Right atrium auricular region (tissue), 2 donors: ENCODE measurements at regions not wholly inside any gene's neighbourhood (a gene's known extent, or its start where the extent isn't known, plus 50 kb on each side); places are given as distances from the start of the nearest gene placed in this dataset.
A peak's percentile ranks its signal among the peaks of the same experiment; 100 is the strongest.
"Not testable (repeated sequence)": the region's sequence is repeated elsewhere in the genome, so short reads cannot be mapped to it uniquely, and the experiment has no call there.

Experiments
- DNase-seq: peaks from one replicate; pipeline ENCODE4 v3.0.0-alpha.2; 2019; ENCODE audit warnings: low spot score
- H3K27ac ChIP-seq, 2 donors: fragments of 200-600 bp; sonication (generic); 1 replicate in 1 of 2; 2 replicates in 1 of 2; pipeline ENCODE4 v1.5.1; 2016 to 2019
- H3K27me3 ChIP-seq, 2 donors: fragments of 200-600 bp; sonication (generic); one replicate each; pipeline versions ENCODE4 v1.5.1 to v1.6.0; 2017 to 2019
- H3K36me3 ChIP-seq: fragments of 200-600 bp; sonication (generic); one replicate; pipeline ENCODE4 v1.5.1; 2016
- H3K4me1 ChIP-seq, 2 donors: fragments of 200-600 bp; sonication (generic); one replicate each; pipeline versions ENCODE4 v1.5.1 to v1.6.0; 2017 to 2019
- H3K4me3 ChIP-seq, 2 donors: fragments of 200-600 bp; sonication (generic); 1 replicate in 1 of 2; 2 replicates in 1 of 2; pipeline ENCODE4 v1.5.1; 2017 to 2019; ENCODE audit warnings: mild to moderate bottlenecking in 1 of 2, moderate library complexity in 1 of 2
- H3K9me3 ChIP-seq, 2 donors: fragments of 200-600 bp; sonication (generic); one replicate each; pipeline ENCODE4 v1.5.1; 2019
- TF ChIP-seq, protein P1 (sequence below), 2 donors: fragments of 200-600 bp; sonication (generic); IDR thresholded peaks; one replicate each; pipeline ENCODE4 v1.5.1; 2019; ENCODE audit warnings: antibody characterized with exemption in 2 of 2

- Histone ChIP-seq H3K27ac (no peak overlapping the region), H3K9me3 (peaks cover 0 to 15% of the 10 kb centered on the region in 2 donors), H3K36me3 (no peaks in the 10 kb centered on the region), H3K27me3 (no peaks in the 10 kb centered on the region), H3K4me3 (no peak overlapping the region), H3K4me1 (no peaks in the 10 kb centered on the region)
- DNase-seq = no peak
- TF ChIP-seq, protein P1, sequence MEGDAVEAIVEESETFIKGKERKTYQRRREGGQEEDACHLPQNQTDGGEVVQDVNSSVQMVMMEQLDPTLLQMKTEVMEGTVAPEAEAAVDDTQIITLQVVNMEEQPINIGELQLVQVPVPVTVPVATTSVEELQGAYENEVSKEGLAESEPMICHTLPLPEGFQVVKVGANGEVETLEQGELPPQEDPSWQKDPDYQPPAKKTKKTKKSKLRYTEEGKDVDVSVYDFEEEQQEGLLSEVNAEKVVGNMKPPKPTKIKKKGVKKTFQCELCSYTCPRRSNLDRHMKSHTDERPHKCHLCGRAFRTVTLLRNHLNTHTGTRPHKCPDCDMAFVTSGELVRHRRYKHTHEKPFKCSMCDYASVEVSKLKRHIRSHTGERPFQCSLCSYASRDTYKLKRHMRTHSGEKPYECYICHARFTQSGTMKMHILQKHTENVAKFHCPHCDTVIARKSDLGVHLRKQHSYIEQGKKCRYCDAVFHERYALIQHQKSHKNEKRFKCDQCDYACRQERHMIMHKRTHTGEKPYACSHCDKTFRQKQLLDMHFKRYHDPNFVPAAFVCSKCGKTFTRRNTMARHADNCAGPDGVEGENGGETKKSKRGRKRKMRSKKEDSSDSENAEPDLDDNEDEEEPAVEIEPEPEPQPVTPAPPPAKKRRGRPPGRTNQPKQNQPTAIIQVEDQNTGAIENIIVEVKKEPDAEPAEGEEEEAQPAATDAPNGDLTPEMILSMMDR (IDR thresholded peaks at IDR 0.05) = no peak
Observed at GRCh38 chr5:108503986-108504385, 122.1 kb upstream of the FBXL17 start.

- H3K4me1 ChIP-seq, DNase-seq, H3K27me3 ChIP-seq, H3K36me3 ChIP-seq, H3K4me3 ChIP-seq, H3K9me3 ChIP-seq, H3K27ac ChIP-seq: not testable (repeated sequence)
Observed at GRCh38 chr5:108495615-108496014, 113.7 kb upstream of the FBXL17 start.

- H3K27ac ChIP-seq = no peak overlapping the region
- H3K4me1 ChIP-seq = no peaks in the 10 kb centered on the region
- DNase-seq = no peak
- H3K27me3 ChIP-seq = no peaks in the 10 kb centered on the region
- H3K9me3 ChIP-seq = peaks cover 0 to 8% of the 10 kb centered on the region in 2 donors
- TF ChIP-seq, protein P1 (IDR thresholded peaks at IDR 0.05) = no peak
- H3K4me3 ChIP-seq = no peak overlapping the region
- H3K36me3 ChIP-seq = no peaks in the 10 kb centered on the region
Observed at GRCh38 chr5:108487951-108488350, 106.1 kb upstream of the FBXL17 start.

DNA sequence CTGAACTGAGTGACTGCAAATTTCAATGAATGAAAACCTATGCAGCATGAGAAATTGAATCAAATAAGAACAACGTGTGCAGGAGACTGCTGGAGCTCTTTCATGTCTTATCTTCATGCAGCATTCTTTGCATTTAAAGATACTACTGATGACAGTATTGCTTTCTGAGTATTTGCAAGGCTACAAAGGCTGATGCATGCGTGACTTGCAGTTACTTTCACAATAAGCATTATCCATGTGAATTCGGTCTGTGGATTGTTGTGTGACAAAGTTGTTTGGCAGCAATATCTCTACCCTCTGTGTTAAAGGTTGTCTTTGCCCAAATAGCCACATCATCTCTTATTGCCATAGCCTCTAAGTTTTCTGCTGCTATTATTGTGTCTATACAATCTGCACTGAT, 102.1 kb upstream of the FBXL17 start:
- Histone ChIP-seq H3K4me1 (no peaks in the 10 kb centered on the region), H3K27me3 (no peaks in the 10 kb centered on the region)
- TF ChIP-seq, protein P1 (IDR thresholded peaks at IDR 0.05) = no peak

DNA sequence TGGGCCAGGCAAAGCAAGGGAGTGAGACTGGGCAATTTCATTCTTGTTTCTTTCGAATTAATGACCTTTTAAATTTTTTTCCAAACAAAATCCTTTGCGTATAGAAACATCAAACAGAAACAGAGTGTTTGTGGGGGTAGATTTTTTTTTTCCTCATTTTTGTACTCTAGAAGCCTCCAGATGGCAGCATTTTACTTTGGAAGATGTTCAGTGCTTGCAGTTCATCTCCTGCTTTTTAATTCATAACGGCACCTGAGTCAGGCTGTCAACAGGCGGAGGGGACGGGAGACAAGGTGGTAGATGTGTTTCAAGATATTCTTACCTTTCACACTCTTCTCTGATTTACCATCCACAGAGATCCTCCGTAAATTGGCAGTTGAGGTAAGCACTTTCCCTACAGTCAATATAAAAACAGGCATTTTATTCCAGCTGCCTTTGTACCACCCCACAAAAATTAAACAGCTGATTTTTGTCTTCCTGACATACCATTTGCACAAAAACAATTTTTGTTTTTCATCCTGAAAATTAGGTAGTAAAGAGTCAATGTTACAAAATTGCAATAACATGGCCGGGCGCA, 99.5 kb upstream of the FBXL17 start:
- Histone ChIP-seq H3K27ac (no peak overlapping the region), H3K27me3 (no peaks in the 10 kb centered on the region), H3K4me3 (no peak overlapping the region), H3K36me3 (no peaks in the 10 kb centered on the region), H3K4me1 (no peaks in the 10 kb centered on the region), H3K9me3 (no peaks in the 10 kb centered on the region)
- TF ChIP-seq, protein P1 (IDR thresholded peaks at IDR 0.05) = peak in 1 of 2 donors; percentile 54
- no peak for DNase-seq

More for the DNA sequence above, 102.1 kb upstream of the FBXL17 start:
- no peak for DNase-seq
- Histone ChIP-seq H3K4me3 (no peak overlapping the region), H3K27ac (no peak overlapping the region), H3K36me3 (no peaks in the 10 kb centered on the region), H3K9me3 (peaks cover 0 to under 1% of the 10 kb centered on the region in 2 donors)

DNA sequence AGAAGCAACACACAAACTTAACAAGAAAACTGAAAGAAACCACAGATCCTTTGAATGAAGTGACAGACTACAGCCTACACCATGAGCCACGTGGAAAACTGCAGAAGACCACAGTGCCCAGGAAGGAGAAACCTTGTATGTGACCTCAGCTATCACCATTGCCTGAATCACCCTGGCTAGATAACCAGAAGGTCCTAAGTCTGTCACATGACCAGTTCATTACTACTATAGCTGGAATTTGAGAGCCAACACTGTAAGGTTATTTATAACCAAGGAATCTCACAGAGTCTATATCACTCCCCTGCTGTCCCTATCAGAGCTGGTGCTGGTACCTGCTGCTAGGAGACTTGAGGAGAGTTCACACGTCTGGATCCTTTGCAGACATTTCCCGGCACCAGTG, 90.3 kb upstream of the FBXL17 start:
- Histone ChIP-seq H3K27me3 (no peaks in the 10 kb centered on the region), H3K36me3 (no peaks in the 10 kb centered on the region)
- TF ChIP-seq, protein P1 (IDR thresholded peaks at IDR 0.05) = no peak

More for the DNA sequence above, 90.3 kb upstream of the FBXL17 start:
- peaks cover 0 to 8% of the 10 kb centered on the region in 2 donors for H3K9me3 ChIP-seq
- no peak overlapping the region for H3K27ac ChIP-seq
- H3K4me3 ChIP-seq = no peak overlapping the region
- no peak for DNase-seq
- H3K4me1 ChIP-seq = no peaks in the 10 kb centered on the region
